Fibroblast of mammary gland (primary cell): ENCODE measurements at regions not wholly inside any gene's neighbourhood (a gene's known extent, or its start where the extent isn't known, plus 50 kb on each side); places are given as distances from the start of the nearest gene placed in this dataset.

Source experiments
- DNase-seq: peaks from one replicate; pipeline ENCODE4 v3.0.0-alpha.2; 2010; ENCODE audit warnings: low read depth
- H3K4me3 ChIP-seq: 2 replicates; pipeline ENCODE4 v1.5.1; 2011; ENCODE audit warnings: low read depth, mild to moderate bottlenecking, low read length, moderate library complexity; ENCODE audit not compliant: control insufficient read depth
- CTCF ChIP-seq: conservative IDR thresholded peaks from 2 replicates; pipeline ENCODE4 v1.5.1; 2011; ENCODE audit warnings: low read depth, low read length, inconsistent platforms; ENCODE audit not compliant: control insufficient read depth, insufficient read depth

GRCh38 chr1:36675106-36675505 lies 192.4 kb upstream of the CSF3R start:
- no peak overlapping the region for H3K4me3 ChIP-seq
- DNase-seq: no peak
- no peak for TF ChIP-seq CTCF

GRCh38 chr1:36673202-36673601 lies 190.5 kb upstream of the CSF3R start:
- no peak for DNase-seq
- H3K4me3 ChIP-seq: no peak overlapping the region
- no peak for TF ChIP-seq CTCF

GRCh38 chr1:36669262-36669661 lies 186.5 kb upstream of the CSF3R start:
- H3K4me3 ChIP-seq: no peak overlapping the region
- no peak for TF ChIP-seq CTCF
- DNase-seq: no peak

GRCh38 chr1:36667836-36668235 lies 185.1 kb upstream of the CSF3R start:
- DNase-seq: no peak
- no peak overlapping the region for H3K4me3 ChIP-seq
- no peak for TF ChIP-seq CTCF

- no peak overlapping the region for H3K4me3 ChIP-seq
- no peak for TF ChIP-seq CTCF
- DNase-seq: no peak
Measured at GRCh38 chr1:36667256-36667655, 184.5 kb upstream of the CSF3R start.

GRCh38 chr1:36665478-36666080 lies 182.9 kb upstream of the CSF3R start:
- no peak overlapping the region for H3K4me3 ChIP-seq
- DNase-seq: no peak
- TF ChIP-seq CTCF: no peak

- no peak overlapping the region for H3K4me3 ChIP-seq
- DNase-seq: no peak
- no peak for TF ChIP-seq CTCF
Measured at GRCh38 chr1:36664571-36665287, 182.0 kb upstream of the CSF3R start.
